Esophagus muscularis mucosa (tissue), 4 donors: ENCODE measurements at regions not wholly inside any gene's neighbourhood (a gene's known extent, or its start where the extent isn't known, plus 50 kb on each side); places are given as distances from the start of the nearest gene placed in this dataset.

Experiments used
- CTCF ChIP-seq, 3 experiments: fragments of 200-600 bp in 2 of 3; fragments of 450-650 bp in 1 of 3; sonication (generic) in 2 of 3; IDR thresholded peaks; one replicate each; pipeline ENCODE4 v1.5.1; 2017 to 2019; ENCODE audit warnings: antibody characterized with exemption in 3 of 3, mild to moderate bottlenecking in 2 of 3, moderate library complexity in 1 of 3
- EP300 ChIP-seq: sonication (generic); formaldehyde crosslinking; IDR thresholded peaks from one replicate; pipeline ENCODE4 v1.6.1; 2017; ENCODE audit warnings: antibody characterized with exemption
- POLR2A ChIP-seq: fragments of 450-650 bp; IDR thresholded peaks from one replicate; pipeline ENCODE4 v1.6.1; 2017; ENCODE audit warnings: antibody characterized with exemption, moderate library complexity, mild to moderate bottlenecking, low read depth
- POLR2AphosphoS5 ChIP-seq, 2 donors: sonication (generic); formaldehyde crosslinking; IDR thresholded peaks; one replicate each; pipeline ENCODE4 v1.6.1; 2017; ENCODE audit warnings: antibody characterized with exemption in 2 of 2

DNA sequence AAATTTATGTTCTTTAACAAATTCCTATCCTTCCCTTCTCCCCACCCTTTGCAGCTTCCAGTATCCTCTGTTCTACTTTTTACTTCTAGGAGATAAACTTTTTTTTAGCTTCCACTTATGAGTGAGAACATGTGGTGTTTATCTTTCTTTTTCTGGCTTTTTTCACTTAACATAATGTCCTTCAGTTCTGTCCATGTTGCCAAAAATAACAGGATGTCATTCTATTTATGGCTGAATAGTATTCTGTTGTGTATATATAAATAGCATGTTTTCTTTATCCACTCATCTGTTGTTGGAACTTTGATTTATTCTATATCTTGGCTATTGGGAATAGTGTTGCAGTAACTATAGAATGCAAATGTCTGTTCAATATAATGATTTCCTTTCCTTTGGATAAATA is 1191.2 kb downstream of the CNTNAP5 start:
- TF ChIP-seq CTCF (IDR thresholded peaks at IDR 0.05) (no peak), POLR2A (no peak), EP300 (no peak), POLR2AphosphoS5 (IDR thresholded peaks at IDR 0.05) (no peak)
